ENCODE measurements at regions not wholly inside any gene's neighbourhood (a gene's known extent, or its start where the extent isn't known, plus 50 kb on each side); places are given as distances from the start of the nearest gene placed in this dataset.

GRCh38 chr14:42545636-42546035, 939.0 kb downstream of the LRFN5 start:
- Histone ChIP-seq H3K79me1 (replicated peaks; ENCODE audit: low read length, poor library complexity, severe bottlenecking) (no peaks in the 10 kb centered on the region), H3K4me3 (ENCODE audit: insufficient read depth in 1 of 2, low read depth in 1 of 2, low read length in 2 of 2) (no peak overlapping the region), H2BK120ac (ENCODE audit: low read depth, low read length) (no peak overlapping the region), H4K8ac (ENCODE audit: low read length) (no peak overlapping the region), H3K9ac (ENCODE audit: low read length) (no peak overlapping the region), H3K27ac (ENCODE audit: low read length, poor library complexity, severe bottlenecking) (no peak overlapping the region), H2AK5ac (ENCODE audit: low read length, severe bottlenecking) (no peak overlapping the region), H3K18ac (ENCODE audit: low read depth in 1 of 2, low read length in 2 of 2) (no peak overlapping the region), H2BK12ac (ENCODE audit: low read length in 2 of 2) (no peak overlapping the region), H3K4ac (ENCODE audit: low read depth in 1 of 2, low read length in 2 of 2) (no peak overlapping the region), H2BK15ac (ENCODE audit: low read depth, poor library complexity, severe bottlenecking) (no peak overlapping the region), H3K36me3 (ENCODE audit: control insufficient read depth in 1 of 2, insufficient read depth in 2 of 2, low read depth in 1 of 2, low read length in 2 of 2) (no peaks in the 10 kb centered on the region), H2AFZ (ENCODE audit: low read depth, low read length) (no peak overlapping the region), H3K4me2 (ENCODE audit: low read length, poor library complexity, severe bottlenecking) (no peak overlapping the region), H3K23ac (ENCODE audit: low read length in 2 of 2) (no peak overlapping the region), H2BK5ac (ENCODE audit: low read depth, low read length, poor library complexity, severe bottlenecking) (no peak overlapping the region), H3K4me1 (ENCODE audit: control insufficient read depth, insufficient read depth, low read depth, low read length) (no peaks in the 10 kb centered on the region), H3K9me3 (ENCODE audit: control insufficient read depth, low read length) (peaks cover 2% of the 10 kb centered on the region), H3K14ac (ENCODE audit: low read length in 2 of 2) (no peak overlapping the region), H3K27me3 (ENCODE audit: control insufficient read depth in 1 of 2, insufficient read depth in 1 of 2, low read length in 2 of 2) (no peaks in the 10 kb centered on the region), H4K91ac (ENCODE audit: low read length) (no peak overlapping the region)
- DNase-seq = no peak
- WGBS = no CpG with 5 or more reads among the region's 2 CpGs

GRCh38 chr14:42541535-42542001, 934.9 kb downstream of the LRFN5 start:
- Histone ChIP-seq H3K27me3 (ENCODE audit: control insufficient read depth in 1 of 2, insufficient read depth in 1 of 2, low read length in 2 of 2) (no peaks in the 10 kb centered on the region), H2BK12ac (ENCODE audit: low read length in 2 of 2) (no peak overlapping the region), H3K4me2 (ENCODE audit: low read length, poor library complexity, severe bottlenecking) (no peak overlapping the region), H4K91ac (ENCODE audit: low read length) (no peak overlapping the region), H3K9ac (ENCODE audit: low read length) (no peak overlapping the region), H2BK5ac (ENCODE audit: low read depth, low read length, poor library complexity, severe bottlenecking) (no peak overlapping the region), H3K18ac (ENCODE audit: low read depth in 1 of 2, low read length in 2 of 2) (no peak overlapping the region), H2AFZ (ENCODE audit: low read depth, low read length) (no peak overlapping the region), H3K79me1 (replicated peaks; ENCODE audit: low read length, poor library complexity, severe bottlenecking) (no peaks in the 10 kb centered on the region), H3K14ac (ENCODE audit: low read length in 2 of 2) (no peak overlapping the region), H3K9me3 (ENCODE audit: control insufficient read depth, low read length) (no peaks in the 10 kb centered on the region), H2AK5ac (ENCODE audit: low read length, severe bottlenecking) (no peak overlapping the region), H3K23ac (ENCODE audit: low read length in 2 of 2) (no peak overlapping the region), H4K8ac (ENCODE audit: low read length) (no peak overlapping the region), H3K27ac (ENCODE audit: low read length, poor library complexity, severe bottlenecking) (no peak overlapping the region), H3K4me3 (ENCODE audit: insufficient read depth in 1 of 2, low read depth in 1 of 2, low read length in 2 of 2) (no peak overlapping the region), H3K36me3 (ENCODE audit: control insufficient read depth in 1 of 2, insufficient read depth in 2 of 2, low read depth in 1 of 2, low read length in 2 of 2) (no peaks in the 10 kb centered on the region), H2BK120ac (ENCODE audit: low read depth, low read length) (no peak overlapping the region), H3K4ac (ENCODE audit: low read depth in 1 of 2, low read length in 2 of 2) (no peak overlapping the region), H2BK15ac (ENCODE audit: low read depth, poor library complexity, severe bottlenecking) (no peak overlapping the region), H3K4me1 (ENCODE audit: control insufficient read depth, insufficient read depth, low read depth, low read length) (no peaks in the 10 kb centered on the region)
- DNase-seq = peak; percentile 52
- WGBS = 33% methylated on average over 2 of the region's 3 CpGs

- Histone ChIP-seq H3K27me3 (ENCODE audit: control insufficient read depth in 1 of 2, insufficient read depth in 1 of 2, low read length in 2 of 2) (no peaks in the 10 kb centered on the region), H3K14ac (ENCODE audit: low read length in 2 of 2) (no peak overlapping the region), H3K4me1 (ENCODE audit: control insufficient read depth, insufficient read depth, low read depth, low read length) (no peaks in the 10 kb centered on the region), H2AK5ac (ENCODE audit: low read length, severe bottlenecking) (no peak overlapping the region), H3K18ac (ENCODE audit: low read depth in 1 of 2, low read length in 2 of 2) (no peak overlapping the region), H3K4me3 (ENCODE audit: insufficient read depth in 1 of 2, low read depth in 1 of 2, low read length in 2 of 2) (no peak overlapping the region), H3K23ac (ENCODE audit: low read length in 2 of 2) (no peak overlapping the region), H4K91ac (ENCODE audit: low read length) (no peak overlapping the region), H3K79me1 (replicated peaks; ENCODE audit: low read length, poor library complexity, severe bottlenecking) (no peaks in the 10 kb centered on the region), H3K9me3 (ENCODE audit: control insufficient read depth, low read length) (no peaks in the 10 kb centered on the region), H2BK12ac (ENCODE audit: low read length in 2 of 2) (no peak overlapping the region), H3K4me2 (ENCODE audit: low read length, poor library complexity, severe bottlenecking) (no peak overlapping the region), H2BK120ac (ENCODE audit: low read depth, low read length) (no peak overlapping the region), H3K36me3 (ENCODE audit: control insufficient read depth in 1 of 2, insufficient read depth in 2 of 2, low read depth in 1 of 2, low read length in 2 of 2) (no peaks in the 10 kb centered on the region), H3K9ac (ENCODE audit: low read length) (no peak overlapping the region), H3K27ac (ENCODE audit: low read length, poor library complexity, severe bottlenecking) (no peak overlapping the region), H4K8ac (ENCODE audit: low read length) (no peak overlapping the region), H2BK15ac (ENCODE audit: low read depth, poor library complexity, severe bottlenecking) (no peak overlapping the region), H2AFZ (ENCODE audit: low read depth, low read length) (no peak overlapping the region), H2BK5ac (ENCODE audit: low read depth, low read length, poor library complexity, severe bottlenecking) (no peak overlapping the region), H3K4ac (ENCODE audit: low read depth in 1 of 2, low read length in 2 of 2) (no peak overlapping the region)
- WGBS = 95% methylated on average over 7 of the region's 10 CpGs
- no peak for DNase-seq
Measured at GRCh38 chr14:42535397-42535796, 928.7 kb downstream of the LRFN5 start.

- H2BK12ac ChIP-seq (ENCODE audit: low read length in 2 of 2) = no peak overlapping the region
- no peak overlapping the region for H3K14ac ChIP-seq (ENCODE audit: low read length in 2 of 2)
- no peak overlapping the region for H2BK15ac ChIP-seq (ENCODE audit: low read depth, poor library complexity, severe bottlenecking)
- no peak overlapping the region for H3K4ac ChIP-seq (ENCODE audit: low read depth in 1 of 2, low read length in 2 of 2)
- no peak overlapping the region for H3K18ac ChIP-seq (ENCODE audit: low read depth in 1 of 2, low read length in 2 of 2)
- no peak overlapping the region for H3K27ac ChIP-seq (ENCODE audit: low read length, poor library complexity, severe bottlenecking)
- H4K8ac ChIP-seq (ENCODE audit: low read length) = no peak overlapping the region
- H3K36me3 ChIP-seq (ENCODE audit: control insufficient read depth in 1 of 2, insufficient read depth in 2 of 2, low read depth in 1 of 2, low read length in 2 of 2) = no peaks in the 10 kb centered on the region
- WGBS = no CpG with 5 or more reads among the region's 1 CpG
- no peak overlapping the region for H4K91ac ChIP-seq (ENCODE audit: low read length)
- no peaks in the 10 kb centered on the region for H3K4me1 ChIP-seq (ENCODE audit: control insufficient read depth, insufficient read depth, low read depth, low read length)
- H2AFZ ChIP-seq (ENCODE audit: low read depth, low read length) = no peak overlapping the region
- H2AK5ac ChIP-seq (ENCODE audit: low read length, severe bottlenecking) = no peak overlapping the region
- H2BK120ac ChIP-seq (ENCODE audit: low read depth, low read length) = no peak overlapping the region
- H3K4me2 ChIP-seq (ENCODE audit: low read length, poor library complexity, severe bottlenecking) = no peak overlapping the region
- H3K27me3 ChIP-seq (ENCODE audit: control insufficient read depth in 1 of 2, insufficient read depth in 1 of 2, low read length in 2 of 2) = no peaks in the 10 kb centered on the region
- no peak overlapping the region for H3K4me3 ChIP-seq (ENCODE audit: insufficient read depth in 1 of 2, low read depth in 1 of 2, low read length in 2 of 2)
- H3K79me1 ChIP-seq (replicated peaks; ENCODE audit: low read length, poor library complexity, severe bottlenecking) = no peaks in the 10 kb centered on the region
- no peak for DNase-seq
- no peaks in the 10 kb centered on the region for H3K9me3 ChIP-seq (ENCODE audit: control insufficient read depth, low read length)
- no peak overlapping the region for H3K9ac ChIP-seq (ENCODE audit: low read length)
- H3K23ac ChIP-seq (ENCODE audit: low read length in 2 of 2) = no peak overlapping the region
- no peak overlapping the region for H2BK5ac ChIP-seq (ENCODE audit: low read depth, low read length, poor library complexity, severe bottlenecking)
Measured at GRCh38 chr14:42533476-42533875, 926.8 kb downstream of the LRFN5 start.

Measured in mesenchymal stem cell (in vitro differentiated cells and primary cell).